ENCODE measurements at regions not wholly inside any gene's neighbourhood (a gene's known extent, or its start where the extent isn't known, plus 50 kb on each side); places are given as distances from the start of the nearest gene placed in this dataset.

GRCh38 chr12:127896661-127897060 is 370.3 kb upstream of the TMEM132C start:
- DNase-seq: no peak
- Histone ChIP-seq H3K4me1 (replicated peaks in 1 of 2) (peaks cover 0 to 5% of the 10 kb centered on the region in 2 donors), H3K27me3 (no peaks in the 10 kb centered on the region), H3K36me3 (replicated peaks in 1 of 2) (no peaks in the 10 kb centered on the region), H3K4me3 (no peak overlapping the region), H3K9me3 (replicated peaks in 1 of 3) (no peaks in the 10 kb centered on the region), H3K27ac (no peak overlapping the region)
- WGBS, 4 donors: 73 to 89% (median 78%) methylated on average over 3 to 4 of the region's 4 CpGs
- no peak for TF ChIP-seq CTCF (IDR thresholded peaks at IDR 0.05)
- no peak for TF ChIP-seq POLR2A (IDR thresholded peaks at IDR 0.05)
- intact Hi-C loops (cut with DNase I): no loop called here

DNA sequence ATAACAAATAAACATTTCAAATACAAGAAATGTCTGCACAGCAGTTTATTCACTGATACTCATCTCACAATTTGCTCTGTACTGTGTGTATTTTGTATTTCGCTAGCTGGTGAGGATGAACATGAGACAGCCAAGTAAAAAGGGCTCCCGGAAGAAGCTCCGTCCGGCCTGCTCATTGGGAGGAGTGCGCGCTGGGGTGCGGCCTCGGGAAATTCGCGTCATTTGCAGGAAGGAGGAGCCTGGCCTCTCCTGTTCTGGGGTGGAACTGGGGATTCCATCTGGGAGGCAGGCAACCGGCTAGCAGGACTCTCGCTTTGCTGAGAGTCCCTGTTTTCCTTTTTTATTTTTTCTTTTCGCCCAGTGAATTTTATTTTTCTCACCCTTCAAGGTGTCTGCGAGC is 368.4 kb upstream of the TMEM132C start:
- Histone ChIP-seq H3K27ac (no peak overlapping the region), H3K9me3 (replicated peaks in 1 of 3) (no peaks in the 10 kb centered on the region), H3K4me1 (replicated peaks in 1 of 2) (peaks cover 0 to 5% of the 10 kb centered on the region in 2 donors), H3K4me3 (no peak overlapping the region), H3K36me3 (replicated peaks in 1 of 2) (no peaks in the 10 kb centered on the region), H3K27me3 (no peaks in the 10 kb centered on the region)
- intact Hi-C loops (cut with DNase I): no loop called here
- 92 to 94% (median 94%) methylated on average over 14 of the region's 14 CpGs for WGBS, 4 donors
- TF ChIP-seq POLR2A (IDR thresholded peaks at IDR 0.05) (no peak), CTCF (IDR thresholded peaks at IDR 0.05) (no peak)
- no peak for DNase-seq

- Histone ChIP-seq H3K9me3 (replicated peaks in 1 of 3) (no peaks in the 10 kb centered on the region), H3K4me1 (replicated peaks in 1 of 2) (no peaks in the 10 kb centered on the region), H3K36me3 (replicated peaks in 1 of 2) (no peaks in the 10 kb centered on the region), H3K27me3 (no peaks in the 10 kb centered on the region), H3K4me3 (no peak overlapping the region), H3K27ac (no peak overlapping the region)
- intact Hi-C loops (cut with DNase I): no loop called here
- WGBS, 4 donors: 44 to 55% (median 51%) methylated on average over 5 of the region's 5 CpGs
- TF ChIP-seq POLR2A (IDR thresholded peaks at IDR 0.05): no peak
- no peak for TF ChIP-seq CTCF (IDR thresholded peaks at IDR 0.05)
- DNase-seq: no peak
Observed at GRCh38 chr12:127899971-127900370, 367.0 kb upstream of the TMEM132C start.

DNA sequence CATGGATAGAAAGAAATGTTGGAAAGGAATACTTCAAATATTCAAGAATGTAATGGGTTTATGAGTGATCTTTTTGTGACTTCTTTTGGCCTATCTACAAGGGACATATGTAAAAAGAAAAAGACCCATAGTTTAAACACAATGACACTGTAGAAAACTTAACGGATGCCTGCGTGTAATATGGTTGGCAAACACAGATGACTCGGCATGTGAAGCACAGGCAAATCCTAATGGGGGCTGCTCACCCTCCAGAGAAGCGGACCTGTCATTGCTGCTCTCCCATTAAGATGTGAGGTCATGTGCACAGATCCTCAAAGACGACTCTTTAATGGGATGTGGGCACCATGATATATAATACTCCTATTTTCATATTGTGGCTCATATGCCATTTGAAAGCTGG is 366.6 kb upstream of the TMEM132C start:
- TF ChIP-seq CTCF (IDR thresholded peaks at IDR 0.05) (no peak), POLR2A (IDR thresholded peaks at IDR 0.05) (no peak)
- no peaks in the 10 kb centered on the region for H3K27me3 ChIP-seq
- DNase-seq: no peak
- H3K27ac ChIP-seq: no peak overlapping the region
- intact Hi-C loops (cut with DNase I): no loop called here
- H3K4me3 ChIP-seq: no peak overlapping the region
- H3K36me3 ChIP-seq (replicated peaks in 1 of 2): no peaks in the 10 kb centered on the region
- no peaks in the 10 kb centered on the region for H3K9me3 ChIP-seq (replicated peaks in 1 of 3)
- 68 to 75% (median 70%) methylated on average over 5 of the region's 5 CpGs for WGBS, 4 donors
- no peaks in the 10 kb centered on the region for H3K4me1 ChIP-seq (replicated peaks in 1 of 2)

Data from adrenal gland (tissue), 9 donors.